Endothelial cell of umbilical vein (primary cell): ENCODE measurements at regions not wholly inside any gene's neighbourhood (a gene's known extent, or its start where the extent isn't known, plus 50 kb on each side); places are given as distances from the start of the nearest gene placed in this dataset.

Experiments
- MYC ChIP-seq: IDR thresholded peaks from one replicate; pipeline ENCODE4 v1.6.1; 2011; ENCODE audit warnings: mild to moderate bottlenecking, low read depth, low read length
- POLR2A ChIP-seq: IDR thresholded peaks from 2 replicates; pipeline ENCODE4 v1.6.1; 2012; ENCODE audit warnings: low read depth, mild to moderate bottlenecking, control low read depth, low read length
- POLR2AphosphoS5 ChIP-seq: IDR thresholded peaks from 2 replicates; pipeline ENCODE4 v1.6.1; 2012; ENCODE audit warnings: low read depth, mild to moderate bottlenecking, control low read depth, low read length, moderate library complexity; ENCODE audit not compliant: insufficient read depth
- TF ChIP-seq, protein P1 (sequence below), 2 donors: IDR thresholded peaks; 1 replicate in 1 of 2; 2 replicates in 1 of 2; pipeline ENCODE4 v1.5.1; 2011; ENCODE audit warnings: low read length in 2 of 2, mild to moderate bottlenecking in 2 of 2, moderate library complexity in 2 of 2, control low read depth in 1 of 2, inconsistent platforms in 1 of 2, low read depth in 1 of 2; ENCODE audit not compliant: insufficient read depth in 1 of 2; ENCODE audit errors: extremely low read depth in 1 of 2

DNA sequence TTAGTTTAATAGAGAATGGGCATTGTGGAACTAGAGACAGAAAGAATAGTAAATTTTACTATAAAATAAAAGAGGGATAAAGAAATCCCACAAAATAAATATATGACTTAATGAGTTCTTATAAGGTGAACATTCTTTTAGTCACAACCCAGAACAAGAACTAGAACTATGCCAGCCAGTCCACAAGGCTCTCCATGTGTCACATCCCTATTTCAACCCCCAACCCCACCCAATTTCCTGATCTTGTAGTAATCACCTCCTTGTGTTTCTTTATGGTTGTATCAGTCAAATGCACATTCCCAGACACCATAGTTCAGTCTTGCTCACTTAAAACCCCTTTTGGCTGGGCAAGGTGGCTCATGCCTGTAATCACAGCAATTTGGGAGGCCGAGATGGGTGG, 662.3 kb upstream of the CAMK1G start:
- TF ChIP-seq, protein P1, sequence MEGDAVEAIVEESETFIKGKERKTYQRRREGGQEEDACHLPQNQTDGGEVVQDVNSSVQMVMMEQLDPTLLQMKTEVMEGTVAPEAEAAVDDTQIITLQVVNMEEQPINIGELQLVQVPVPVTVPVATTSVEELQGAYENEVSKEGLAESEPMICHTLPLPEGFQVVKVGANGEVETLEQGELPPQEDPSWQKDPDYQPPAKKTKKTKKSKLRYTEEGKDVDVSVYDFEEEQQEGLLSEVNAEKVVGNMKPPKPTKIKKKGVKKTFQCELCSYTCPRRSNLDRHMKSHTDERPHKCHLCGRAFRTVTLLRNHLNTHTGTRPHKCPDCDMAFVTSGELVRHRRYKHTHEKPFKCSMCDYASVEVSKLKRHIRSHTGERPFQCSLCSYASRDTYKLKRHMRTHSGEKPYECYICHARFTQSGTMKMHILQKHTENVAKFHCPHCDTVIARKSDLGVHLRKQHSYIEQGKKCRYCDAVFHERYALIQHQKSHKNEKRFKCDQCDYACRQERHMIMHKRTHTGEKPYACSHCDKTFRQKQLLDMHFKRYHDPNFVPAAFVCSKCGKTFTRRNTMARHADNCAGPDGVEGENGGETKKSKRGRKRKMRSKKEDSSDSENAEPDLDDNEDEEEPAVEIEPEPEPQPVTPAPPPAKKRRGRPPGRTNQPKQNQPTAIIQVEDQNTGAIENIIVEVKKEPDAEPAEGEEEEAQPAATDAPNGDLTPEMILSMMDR (IDR thresholded peaks at IDR 0.05; ENCODE audit: extremely low read depth in 1 of 2, insufficient read depth in 1 of 2, low read depth in 1 of 2, low read length in 2 of 2): no peak
- TF ChIP-seq POLR2AphosphoS5: no peak
- TF ChIP-seq POLR2A: no peak
- no peak for TF ChIP-seq MYC
